Stimulated activated memory B cell treated with anti-CD40 and anti-IgM and Interleukin-4, amounts not matched to agents 10 μg/mL and 1 μg/mL and 100 μg/mL, for 72 hours (primary cell): ENCODE measurements at regions not wholly inside any gene's neighbourhood (a gene's known extent, or its start where the extent isn't known, plus 50 kb on each side); places are given as distances from the start of the nearest gene placed in this dataset.
"Not testable (repeated sequence)": the region's sequence is repeated elsewhere in the genome, so short reads cannot be mapped to it uniquely, and the experiment has no call there.

Experiments used
- ATAC-seq: fragments of 150-1000 bp; cut with Tn5 transposase; 2 replicates; pipeline ENCODE4 v1.10.0; 2021
- H3K27ac Mint-ChIP-seq: one replicate; pipeline ENCODE4 v1.8.0; 2022; ENCODE audit warnings: mild to moderate bottlenecking, mixed read lengths
- H3K27me3 Mint-ChIP-seq: one replicate; pipeline ENCODE4 v1.8.0; 2022; ENCODE audit warnings: mixed read lengths
- H3K36me3 Mint-ChIP-seq: one replicate; pipeline ENCODE4 v1.8.0; 2022; ENCODE audit warnings: mixed read lengths
- H3K4me1 Mint-ChIP-seq: one replicate; pipeline ENCODE4 v1.8.0; 2022; ENCODE audit warnings: mixed read lengths
- H3K4me3 Mint-ChIP-seq: one replicate; pipeline ENCODE4 v1.8.0; 2022; ENCODE audit warnings: mild to moderate bottlenecking, moderate library complexity, mixed read lengths
- H3K9me3 Mint-ChIP-seq: one replicate; pipeline ENCODE4 v1.8.0; 2022; ENCODE audit warnings: mixed read lengths

- no peak for ATAC-seq
- Mint-ChIP-seq H3K4me1 (peaks cover 9% of the 10 kb centered on the region), H3K9me3 (peaks cover 8% of the 10 kb centered on the region), H3K4me3 (no peak overlapping the region), H3K27me3 (no peaks in the 10 kb centered on the region), H3K36me3 (no peaks in the 10 kb centered on the region), H3K27ac (no peak overlapping the region)
Observed at GRCh38 chr1:80341021-80341420, 1334.5 kb upstream of the ADGRL4 start.

- no peaks in the 10 kb centered on the region for H3K36me3 Mint-ChIP-seq
- H3K4me1 Mint-ChIP-seq: no peaks in the 10 kb centered on the region
- no peak overlapping the region for H3K4me3 Mint-ChIP-seq
- no peaks in the 10 kb centered on the region for H3K27me3 Mint-ChIP-seq
- H3K9me3 Mint-ChIP-seq: no peaks in the 10 kb centered on the region
- ATAC-seq: no peak
- no peak overlapping the region for H3K27ac Mint-ChIP-seq
Observed at GRCh38 chr1:80318108-80318507, 1311.6 kb upstream of the ADGRL4 start.

GRCh38 chr1:80310703-80311245 is 1304.2 kb upstream of the ADGRL4 start:
- no peak for ATAC-seq
- Mint-ChIP-seq H3K27ac (no peak overlapping the region), H3K4me1 (no peaks in the 10 kb centered on the region), H3K4me3 (no peak overlapping the region), H3K9me3 (peaks cover 2% of the 10 kb centered on the region), H3K27me3 (no peaks in the 10 kb centered on the region), H3K36me3 (no peaks in the 10 kb centered on the region)

GRCh38 chr1:80305466-80305865 is 1298.9 kb upstream of the ADGRL4 start:
- H3K4me1 Mint-ChIP-seq: no peaks in the 10 kb centered on the region

GRCh38 chr1:80293818-80294217 is 1287.3 kb upstream of the ADGRL4 start:
- ATAC-seq: no peak
- H3K4me1 Mint-ChIP-seq: no peaks in the 10 kb centered on the region
- H3K4me3 Mint-ChIP-seq: no peak overlapping the region
- H3K36me3 Mint-ChIP-seq: no peaks in the 10 kb centered on the region
- H3K9me3 Mint-ChIP-seq: no peaks in the 10 kb centered on the region
- no peak overlapping the region for H3K27ac Mint-ChIP-seq
- H3K27me3 Mint-ChIP-seq: no peaks in the 10 kb centered on the region

More at GRCh38 chr1:80305466-80305865, 1298.9 kb upstream of the ADGRL4 start:
- Mint-ChIP-seq H3K36me3 (no peaks in the 10 kb centered on the region), H3K27ac (no peak overlapping the region), H3K4me3 (no peak overlapping the region), H3K9me3 (peaks cover 2% of the 10 kb centered on the region), H3K27me3 (no peaks in the 10 kb centered on the region)
- no peak for ATAC-seq

GRCh38 chr1:80288750-80289149 is 1282.2 kb upstream of the ADGRL4 start:
- H3K4me3 Mint-ChIP-seq, ATAC-seq, H3K27me3 Mint-ChIP-seq, H3K36me3 Mint-ChIP-seq, H3K27ac Mint-ChIP-seq, H3K9me3 Mint-ChIP-seq, H3K4me1 Mint-ChIP-seq: not testable (repeated sequence)

- Mint-ChIP-seq H3K27ac (no peak overlapping the region), H3K9me3 (peaks cover 3% of the 10 kb centered on the region), H3K36me3 (no peaks in the 10 kb centered on the region), H3K4me1 (no peaks in the 10 kb centered on the region), H3K4me3 (no peak overlapping the region), H3K27me3 (no peaks in the 10 kb centered on the region)
- no peak for ATAC-seq
Observed at GRCh38 chr1:80282536-80282935, 1276.0 kb upstream of the ADGRL4 start.

GRCh38 chr1:80278936-80279335 is 1272.4 kb upstream of the ADGRL4 start:
- Mint-ChIP-seq H3K9me3 (no peaks in the 10 kb centered on the region), H3K27ac (no peak overlapping the region), H3K4me3 (no peak overlapping the region), H3K27me3 (no peaks in the 10 kb centered on the region), H3K36me3 (no peaks in the 10 kb centered on the region), H3K4me1 (no peaks in the 10 kb centered on the region)
- no peak for ATAC-seq

- Mint-ChIP-seq H3K27ac (no peak overlapping the region), H3K9me3 (no peaks in the 10 kb centered on the region), H3K27me3 (no peaks in the 10 kb centered on the region), H3K36me3 (no peaks in the 10 kb centered on the region), H3K4me1 (no peaks in the 10 kb centered on the region), H3K4me3 (no peak overlapping the region)
- no peak for ATAC-seq
Observed at GRCh38 chr1:80274256-80274655, 1267.7 kb upstream of the ADGRL4 start.

GRCh38 chr1:80272495-80272894 is 1266.0 kb upstream of the ADGRL4 start:
- no peak overlapping the region for H3K27ac Mint-ChIP-seq

GRCh38 chr1:80258659-80259058 is 1252.1 kb upstream of the ADGRL4 start:
- no peaks in the 10 kb centered on the region for H3K4me1 Mint-ChIP-seq
- ATAC-seq: no peak
- no peak overlapping the region for H3K27ac Mint-ChIP-seq
- H3K4me3 Mint-ChIP-seq: no peak overlapping the region
- no peaks in the 10 kb centered on the region for H3K27me3 Mint-ChIP-seq
- H3K9me3 Mint-ChIP-seq: peaks cover 13% of the 10 kb centered on the region
- H3K36me3 Mint-ChIP-seq: no peaks in the 10 kb centered on the region

More at GRCh38 chr1:80272495-80272894, 1266.0 kb upstream of the ADGRL4 start:
- H3K27me3 Mint-ChIP-seq: no peaks in the 10 kb centered on the region
- no peak for ATAC-seq
- H3K4me3 Mint-ChIP-seq: no peak overlapping the region
- no peaks in the 10 kb centered on the region for H3K4me1 Mint-ChIP-seq
- no peaks in the 10 kb centered on the region for H3K9me3 Mint-ChIP-seq
- no peaks in the 10 kb centered on the region for H3K36me3 Mint-ChIP-seq

- no peak for ATAC-seq
- no peaks in the 10 kb centered on the region for H3K27me3 Mint-ChIP-seq
- peaks cover 7% of the 10 kb centered on the region for H3K36me3 Mint-ChIP-seq
- peaks cover 3% of the 10 kb centered on the region for H3K9me3 Mint-ChIP-seq
- H3K4me1 Mint-ChIP-seq: no peaks in the 10 kb centered on the region
- H3K4me3 Mint-ChIP-seq: no peak overlapping the region
- no peak overlapping the region for H3K27ac Mint-ChIP-seq
Observed at GRCh38 chr1:80251591-80251990, 1245.1 kb upstream of the ADGRL4 start.

- Mint-ChIP-seq H3K4me3 (no peak overlapping the region), H3K4me1 (no peaks in the 10 kb centered on the region), H3K27me3 (no peaks in the 10 kb centered on the region), H3K36me3 (peaks cover 7% of the 10 kb centered on the region), H3K9me3 (peaks cover 3% of the 10 kb centered on the region), H3K27ac (no peak overlapping the region)
- no peak for ATAC-seq
Observed at GRCh38 chr1:80251171-80251570, 1244.6 kb upstream of the ADGRL4 start.

GRCh38 chr1:80250573-80251168 is 1244.1 kb upstream of the ADGRL4 start:
- no peaks in the 10 kb centered on the region for H3K27me3 Mint-ChIP-seq
- peaks cover 7% of the 10 kb centered on the region for H3K36me3 Mint-ChIP-seq
- H3K9me3 Mint-ChIP-seq: peaks cover 3% of the 10 kb centered on the region

GRCh38 chr1:80249699-80250098 is 1243.2 kb upstream of the ADGRL4 start:
- Mint-ChIP-seq H3K36me3 (peaks cover 7% of the 10 kb centered on the region), H3K9me3 (peaks cover 3% of the 10 kb centered on the region), H3K27ac (no peak overlapping the region), H3K4me3 (no peak overlapping the region), H3K4me1 (no peaks in the 10 kb centered on the region), H3K27me3 (no peaks in the 10 kb centered on the region)
- no peak for ATAC-seq

More at GRCh38 chr1:80250573-80251168, 1244.1 kb upstream of the ADGRL4 start:
- Mint-ChIP-seq H3K4me1 (no peaks in the 10 kb centered on the region), H3K4me3 (no peak overlapping the region), H3K27ac (no peak overlapping the region)
- no peak for ATAC-seq

GRCh38 chr1:80248886-80249285 is 1242.4 kb upstream of the ADGRL4 start:
- Mint-ChIP-seq H3K4me1 (no peaks in the 10 kb centered on the region), H3K27ac (no peak overlapping the region), H3K36me3 (peaks cover 7% of the 10 kb centered on the region), H3K4me3 (no peak overlapping the region), H3K27me3 (no peaks in the 10 kb centered on the region), H3K9me3 (peaks cover 3% of the 10 kb centered on the region)
- ATAC-seq: no peak
